HL-60 (cell line): ENCODE measurements at regions not wholly inside any gene's neighbourhood (a gene's known extent, or its start where the extent isn't known, plus 50 kb on each side); places are given as distances from the start of the nearest gene placed in this dataset.

ENCODE experiments used
- CTCF ChIP-seq: IDR thresholded peaks from one replicate; pipeline ENCODE4 v1.5.1; 2011; ENCODE audit warnings: low read length, control low read depth, inconsistent platforms; ENCODE audit not compliant: insufficient read depth
- GABPA ChIP-seq: IDR thresholded peaks from 2 replicates; pipeline ENCODE4 v1.6.1; 2012; ENCODE audit warnings: low read depth
- POLR2AphosphoS5 ChIP-seq: IDR thresholded peaks from 2 replicates; pipeline ENCODE4 v1.6.1; 2012; ENCODE audit warnings: low read depth

DNA sequence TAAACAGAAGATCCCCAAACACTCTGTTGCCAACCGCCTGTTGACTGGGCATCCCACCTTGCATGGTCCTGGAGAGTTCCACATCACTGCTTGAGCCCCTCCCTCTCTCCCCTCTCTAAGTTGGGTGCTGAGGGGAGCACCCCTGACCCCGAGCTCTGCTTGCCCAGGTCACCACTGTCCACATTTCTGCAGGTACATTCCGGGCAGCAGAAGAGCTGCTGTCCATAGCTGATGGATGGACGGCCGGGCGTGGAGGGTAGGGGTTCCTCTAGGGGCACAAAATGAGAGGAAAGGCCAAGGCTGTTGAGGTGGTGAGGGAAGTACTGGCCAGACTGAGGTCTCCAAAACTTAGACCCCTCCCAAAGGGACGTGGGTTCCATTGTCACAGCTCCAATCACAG is 227.4 kb upstream of the PPP2R2D start:
- TF ChIP-seq CTCF (no peak), GABPA (no peak), POLR2AphosphoS5 (no peak)
